ENCODE measurements at regions not wholly inside any gene's neighbourhood (a gene's known extent, or its start where the extent isn't known, plus 50 kb on each side); places are given as distances from the start of the nearest gene placed in this dataset.

DNA sequence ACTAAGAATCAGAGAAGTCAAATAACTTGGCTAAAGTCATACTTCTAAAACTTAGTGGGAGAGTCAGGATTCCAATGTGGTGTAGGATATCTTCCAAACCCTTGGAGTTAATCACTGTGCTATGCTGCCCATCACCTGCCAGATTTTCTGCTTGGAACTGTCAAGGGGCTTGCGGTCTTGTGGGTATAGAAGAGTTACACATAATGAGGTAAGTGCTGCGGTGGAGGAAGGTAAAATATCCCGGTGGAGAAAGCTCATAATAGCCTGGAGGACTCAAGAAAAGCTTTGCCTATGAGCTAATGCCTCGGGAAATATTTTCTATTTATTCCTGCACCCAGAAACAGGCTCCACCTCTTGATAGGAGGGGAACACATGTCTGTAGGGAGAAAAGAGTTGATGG is 195.6 kb downstream of the UTP18 start (continued):
- TF ChIP-seq, protein P1, sequence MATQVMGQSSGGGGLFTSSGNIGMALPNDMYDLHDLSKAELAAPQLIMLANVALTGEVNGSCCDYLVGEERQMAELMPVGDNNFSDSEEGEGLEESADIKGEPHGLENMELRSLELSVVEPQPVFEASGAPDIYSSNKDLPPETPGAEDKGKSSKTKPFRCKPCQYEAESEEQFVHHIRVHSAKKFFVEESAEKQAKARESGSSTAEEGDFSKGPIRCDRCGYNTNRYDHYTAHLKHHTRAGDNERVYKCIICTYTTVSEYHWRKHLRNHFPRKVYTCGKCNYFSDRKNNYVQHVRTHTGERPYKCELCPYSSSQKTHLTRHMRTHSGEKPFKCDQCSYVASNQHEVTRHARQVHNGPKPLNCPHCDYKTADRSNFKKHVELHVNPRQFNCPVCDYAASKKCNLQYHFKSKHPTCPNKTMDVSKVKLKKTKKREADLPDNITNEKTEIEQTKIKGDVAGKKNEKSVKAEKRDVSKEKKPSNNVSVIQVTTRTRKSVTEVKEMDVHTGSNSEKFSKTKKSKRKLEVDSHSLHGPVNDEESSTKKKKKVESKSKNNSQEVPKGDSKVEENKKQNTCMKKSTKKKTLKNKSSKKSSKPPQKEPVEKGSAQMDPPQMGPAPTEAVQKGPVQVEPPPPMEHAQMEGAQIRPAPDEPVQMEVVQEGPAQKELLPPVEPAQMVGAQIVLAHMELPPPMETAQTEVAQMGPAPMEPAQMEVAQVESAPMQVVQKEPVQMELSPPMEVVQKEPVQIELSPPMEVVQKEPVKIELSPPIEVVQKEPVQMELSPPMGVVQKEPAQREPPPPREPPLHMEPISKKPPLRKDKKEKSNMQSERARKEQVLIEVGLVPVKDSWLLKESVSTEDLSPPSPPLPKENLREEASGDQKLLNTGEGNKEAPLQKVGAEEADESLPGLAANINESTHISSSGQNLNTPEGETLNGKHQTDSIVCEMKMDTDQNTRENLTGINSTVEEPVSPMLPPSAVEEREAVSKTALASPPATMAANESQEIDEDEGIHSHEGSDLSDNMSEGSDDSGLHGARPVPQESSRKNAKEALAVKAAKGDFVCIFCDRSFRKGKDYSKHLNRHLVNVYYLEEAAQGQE (IDR thresholded peaks at IDR 0.05; ENCODE audit: unreplicated experiment) = no peak
- TF ChIP-seq ZNF331 (CRISPR knock-in tag; IDR thresholded peaks at IDR 0.05; ENCODE audit: low read depth) (no peak), JUNB (IDR thresholded peaks at IDR 0.05; ENCODE audit: unreplicated experiment) (no peak), STAT1 (IDR thresholded peaks at IDR 0.05; ENCODE audit: unreplicated experiment) (no peak), EZH2phosphoT487 (IDR thresholded peaks at IDR 0.05; ENCODE audit: unreplicated experiment) (no peak)
- TF ChIP-seq, protein P2, sequence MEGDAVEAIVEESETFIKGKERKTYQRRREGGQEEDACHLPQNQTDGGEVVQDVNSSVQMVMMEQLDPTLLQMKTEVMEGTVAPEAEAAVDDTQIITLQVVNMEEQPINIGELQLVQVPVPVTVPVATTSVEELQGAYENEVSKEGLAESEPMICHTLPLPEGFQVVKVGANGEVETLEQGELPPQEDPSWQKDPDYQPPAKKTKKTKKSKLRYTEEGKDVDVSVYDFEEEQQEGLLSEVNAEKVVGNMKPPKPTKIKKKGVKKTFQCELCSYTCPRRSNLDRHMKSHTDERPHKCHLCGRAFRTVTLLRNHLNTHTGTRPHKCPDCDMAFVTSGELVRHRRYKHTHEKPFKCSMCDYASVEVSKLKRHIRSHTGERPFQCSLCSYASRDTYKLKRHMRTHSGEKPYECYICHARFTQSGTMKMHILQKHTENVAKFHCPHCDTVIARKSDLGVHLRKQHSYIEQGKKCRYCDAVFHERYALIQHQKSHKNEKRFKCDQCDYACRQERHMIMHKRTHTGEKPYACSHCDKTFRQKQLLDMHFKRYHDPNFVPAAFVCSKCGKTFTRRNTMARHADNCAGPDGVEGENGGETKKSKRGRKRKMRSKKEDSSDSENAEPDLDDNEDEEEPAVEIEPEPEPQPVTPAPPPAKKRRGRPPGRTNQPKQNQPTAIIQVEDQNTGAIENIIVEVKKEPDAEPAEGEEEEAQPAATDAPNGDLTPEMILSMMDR (conservative IDR thresholded peaks at IDR 0.05; ENCODE audit: low read depth in 2 of 2) = no peak

DNA sequence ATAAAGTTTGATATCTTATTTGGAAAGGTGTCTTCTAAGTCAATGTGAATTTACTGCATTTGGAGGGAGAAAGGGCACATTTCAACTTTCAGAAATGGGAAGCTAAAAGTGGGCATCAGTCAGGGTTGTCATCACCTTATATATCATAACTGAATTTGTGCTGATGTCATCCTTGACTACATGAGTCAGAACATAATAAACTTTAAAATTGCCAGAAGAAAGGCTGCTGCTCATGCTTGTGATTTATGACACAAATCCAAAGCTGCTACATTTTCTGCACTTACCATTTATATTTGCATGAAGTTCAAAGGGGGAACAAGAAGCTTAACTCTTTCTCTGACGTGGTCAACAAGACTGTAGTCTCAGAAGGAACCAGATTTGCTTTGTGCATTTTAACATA is 196.6 kb downstream of the UTP18 start:
- Histone ChIP-seq H3K9me2 (ENCODE audit: insufficient read depth) (no peaks in the 10 kb centered on the region), H3K36me3 (ENCODE audit: insufficient read depth) (no peaks in the 10 kb centered on the region), H3K27ac (ENCODE audit: low read depth) (no peak overlapping the region), H3K4me3 (no peak overlapping the region), H3K4me1 (ENCODE audit: insufficient read depth) (no peaks in the 10 kb centered on the region; the same call in 1 of the 2 replicates), H4K20me1 (replicated peaks; ENCODE audit: insufficient read depth) (no peaks in the 10 kb centered on the region), H3K79me2 (replicated peaks; ENCODE audit: insufficient read depth) (no peaks in the 10 kb centered on the region), H3K4me2 (no peak overlapping the region), H3K27me3 (ENCODE audit: insufficient read depth) (no peaks in the 10 kb centered on the region), H2AFZ (no peak overlapping the region), H3F3A (replicated peaks; ENCODE audit: low read depth) (no peaks in the 10 kb centered on the region)
- Mint-ChIP-seq H3K27ac (no peak overlapping the region), H3K9me3 (no peaks in the 10 kb centered on the region), H3K4me1 (no peaks in the 10 kb centered on the region), H3K4me3 (no peak overlapping the region), H3K27me3 (ENCODE audit: insufficient read depth, low read depth, poor library complexity) (peaks cover 5% of the 10 kb centered on the region), H3K36me3 (ENCODE audit: low read depth) (no peaks in the 10 kb centered on the region)
- TF ChIP-seq, protein P2 (conservative IDR thresholded peaks at IDR 0.05; ENCODE audit: low read depth in 2 of 2) = no peak
- no peak for TF ChIP-seq STAT1 (IDR thresholded peaks at IDR 0.05; ENCODE audit: unreplicated experiment)
- TF ChIP-seq, protein P1 (IDR thresholded peaks at IDR 0.05; ENCODE audit: unreplicated experiment) = no peak
- TF ChIP-seq ETS1 (IDR thresholded peaks at IDR 0.05) = no peak
- TF ChIP-seq NANOG (IDR thresholded peaks at IDR 0.05; ENCODE audit: borderline replicate concordance) = no peak
- TF ChIP-seq POLR2AphosphoS5 (IDR thresholded peaks at IDR 0.05; ENCODE audit: low read depth) = no peak
- TF ChIP-seq EZH2 (IDR thresholded peaks at IDR 0.05; ENCODE audit: low read depth, unreplicated experiment) = no peak
- TF ChIP-seq JUNB (IDR thresholded peaks at IDR 0.05; ENCODE audit: unreplicated experiment) = no peak
- TF ChIP-seq EZH2phosphoT487 (IDR thresholded peaks at IDR 0.05; ENCODE audit: unreplicated experiment) = no peak
- no peak for TF ChIP-seq ZNF331 (CRISPR knock-in tag; IDR thresholded peaks at IDR 0.05; ENCODE audit: low read depth)
- DNase-seq (ENCODE audit: low spot score) = no peak
- ATAC-seq = no peak
